Adrenal gland (tissue), 9 donors: ENCODE measurements at regions not wholly inside any gene's neighbourhood (a gene's known extent, or its start where the extent isn't known, plus 50 kb on each side); places are given as distances from the start of the nearest gene placed in this dataset.

Experiments
- DNase-seq, 7 donors: peaks; one replicate each; pipeline ENCODE4 v3.0.0-alpha.2; 2019 to 2020
- H3K27ac ChIP-seq, 5 donors: fragments of 200-600 bp; sonication (generic) in 4 of 5; 1 replicate in 3 of 5; 2 replicates in 2 of 5; pipeline versions ENCODE4 v1.5.1 to v1.8.0; 2016 to 2020; ENCODE audit warnings: mild to moderate bottlenecking in 1 of 5
- H3K27me3 ChIP-seq: fragments of 200-600 bp; 2 replicates; pipeline ENCODE4 v1.8.0; 2021
- H3K36me3 ChIP-seq, 2 donors: fragments of 200-600 bp; replicated peaks in 1 of 2; 1 replicate in 1 of 2; 2 replicates in 1 of 2; pipeline versions ENCODE4 v1.5.1 to v1.8.0; 2018 to 2022
- H3K4me1 ChIP-seq, 2 donors: fragments of 200-600 bp; replicated peaks in 1 of 2; 1 replicate in 1 of 2; 2 replicates in 1 of 2; pipeline versions ENCODE4 v1.5.1 to v1.8.0; 2018 to 2021
- H3K4me3 ChIP-seq, 4 donors: fragments of 200-600 bp; sonication (generic) in 3 of 4; one replicate each; pipeline ENCODE4 v1.5.1; 2016 to 2018
- H3K9me3 ChIP-seq, 3 donors: fragments of 200-600 bp; sonication (generic) in 1 of 3; replicated peaks in 1 of 3; 1 replicate in 2 of 3; 2 replicates in 1 of 3; pipeline versions ENCODE4 v1.5.1 to v1.8.0; 2016 to 2021
- CTCF ChIP-seq, 6 experiments: fragments of 450-650 bp in 4 of 6; fragments of 200-600 bp in 2 of 6; sonication (generic) in 1 of 6; IDR thresholded peaks; 1 replicate in 5 of 6; 2 replicates in 1 of 6; pipeline versions ENCODE4 v1.5.1 to v1.8.0; 2016 to 2021; ENCODE audit warnings: antibody characterized with exemption in 6 of 6, mild to moderate bottlenecking in 2 of 6, moderate library complexity in 1 of 6
- POLR2A ChIP-seq, 2 donors: fragments of 450-650 bp; IDR thresholded peaks; one replicate each; pipeline ENCODE4 v1.6.1; 2017; ENCODE audit warnings: antibody characterized with exemption in 2 of 2, mild to moderate bottlenecking in 2 of 2, moderate library complexity in 1 of 2
- WGBS, 4 donors: extraction: QIAGEN DNeasy Blood & Tissue Kit in 2 of 4; methylation state at CpG; one replicate each; pipeline versions ENCODE4 v1.1.5 to v1.1.7; 2013 to 2017; 5-methylcytosine and 5-hydroxymethylcytosine counted together
- intact Hi-C, 2 donors: fragments of 100-400 bp; cut with DNase I; formaldehyde crosslinking; loops; one replicate each; pipeline versions ENCODE4 v1.14.1 to v1.15.0; 2022 to 2023
- donor health status: healthy with polysubstance abuse.
- donor health status: Bipolar disorder and iron deficiency.
- donor health status: DM: yes; HTN: yes; CAD: no.
- donor health status: DM: no; HTN: no; CAD: no.
- donor health status: DM: no; HTN: no; CAD: no.

GRCh38 chr5:97365918-97366317 lies 182.9 kb upstream of the RIOK2 start:
- no peak overlapping the region for H3K27ac ChIP-seq
- DNase-seq, result no peak
- no peaks in the 10 kb centered on the region for H3K9me3 ChIP-seq
- H3K4me1 ChIP-seq, result no peaks in the 10 kb centered on the region
- H3K36me3 ChIP-seq, result no peaks in the 10 kb centered on the region
- 47 to 84% (median 71%) methylated on average over 4 of the region's 4 CpGs for WGBS, 4 donors
- intact Hi-C loops, result no loop called here
- H3K27me3 ChIP-seq, result no peaks in the 10 kb centered on the region
- no peak for TF ChIP-seq POLR2A (IDR thresholded peaks at IDR 0.05)
- no peak for TF ChIP-seq CTCF (IDR thresholded peaks at IDR 0.05)
- H3K4me3 ChIP-seq, result no peak overlapping the region

- TF ChIP-seq POLR2A (IDR thresholded peaks at IDR 0.05) (no peak), CTCF (IDR thresholded peaks at IDR 0.05) (no peak)
- intact Hi-C loops, result no loop called here
- Histone ChIP-seq H3K27me3 (no peaks in the 10 kb centered on the region), H3K4me3 (no peak overlapping the region), H3K27ac (no peak overlapping the region), H3K4me1 (no peaks in the 10 kb centered on the region), H3K9me3 (no peaks in the 10 kb centered on the region), H3K36me3 (no peaks in the 10 kb centered on the region)
- DNase-seq, result no peak
These were observed 192.9 kb upstream of the RIOK2 start for GRCh38 chr5:97375959-97376358.

GRCh38 chr5:97377582-97377981 lies 194.5 kb upstream of the RIOK2 start:
- H3K27ac ChIP-seq, result no peak overlapping the region
- intact Hi-C loops, result no loop called here
- H3K4me1 ChIP-seq, result no peaks in the 10 kb centered on the region
- no peaks in the 10 kb centered on the region for H3K27me3 ChIP-seq
- H3K4me3 ChIP-seq, result no peak overlapping the region
- no peak for TF ChIP-seq POLR2A (IDR thresholded peaks at IDR 0.05)
- no peak for TF ChIP-seq CTCF (IDR thresholded peaks at IDR 0.05)
- H3K9me3 ChIP-seq, result no peaks in the 10 kb centered on the region
- no peak for DNase-seq
- 18 to 39% (median 34%) methylated on average over 1 of the region's 1 CpG for WGBS, 4 donors
- no peaks in the 10 kb centered on the region for H3K36me3 ChIP-seq

GRCh38 chr5:97383996-97384395 lies 200.9 kb upstream of the RIOK2 start:
- no peak overlapping the region for H3K4me3 ChIP-seq
- no peak overlapping the region for H3K27ac ChIP-seq
- no peaks in the 10 kb centered on the region for H3K36me3 ChIP-seq
- intact Hi-C loops, result no loop called here
- H3K9me3 ChIP-seq, result no peaks in the 10 kb centered on the region
- no peaks in the 10 kb centered on the region for H3K4me1 ChIP-seq
- H3K27me3 ChIP-seq, result no peaks in the 10 kb centered on the region
- no peak for DNase-seq
- TF ChIP-seq POLR2A (IDR thresholded peaks at IDR 0.05) (no peak), CTCF (IDR thresholded peaks at IDR 0.05) (no peak)
- WGBS, 4 donors, result 91 to 97% (median 95%) methylated on average over 1 of the region's 1 CpG
